GM19043 (cell line): ENCODE measurements at regions not wholly inside any gene's neighbourhood (a gene's known extent, or its start where the extent isn't known, plus 50 kb on each side); places are given as distances from the start of the nearest gene placed in this dataset.
"Not testable (repeated sequence)": the region's sequence is repeated elsewhere in the genome, so short reads cannot be mapped to it uniquely, and the experiment has no call there.

Experiments
- ATAC-seq: cut with Tn5 transposase; IDR thresholded peaks from one replicate; pipeline ENCODE4 v1.9.1; 2021; ENCODE audit warnings: low read depth; ENCODE audit not compliant: unreplicated experiment

GRCh38 chr9:80797831-80798688, 891.3 kb downstream of the TLE1 start:
- ATAC-seq, result no peak

- no peak for ATAC-seq
These were observed 892.1 kb downstream of the TLE1 start for GRCh38 chr9:80797101-80797829.

- no peak for ATAC-seq
These were observed 892.7 kb downstream of the TLE1 start for GRCh38 chr9:80796632-80797031.

GRCh38 chr9:80794197-80794596, 895.1 kb downstream of the TLE1 start:
- ATAC-seq, result no peak

GRCh38 chr9:80793706-80794105, 895.6 kb downstream of the TLE1 start:
- ATAC-seq, result no peak

- no peak for ATAC-seq
These were observed 896.6 kb downstream of the TLE1 start for GRCh38 chr9:80792726-80793125.

- no peak for ATAC-seq
These were observed 897.5 kb downstream of the TLE1 start for GRCh38 chr9:80791836-80792235.

GRCh38 chr9:80790764-80791163, 898.6 kb downstream of the TLE1 start:
- no peak for ATAC-seq

GRCh38 chr9:80789831-80790230, 899.5 kb downstream of the TLE1 start:
- ATAC-seq, result no peak

- no peak for ATAC-seq
These were observed 901.7 kb downstream of the TLE1 start for GRCh38 chr9:80787636-80788035.

- no peak for ATAC-seq
These were observed 904.7 kb downstream of the TLE1 start for GRCh38 chr9:80784647-80785046.

GRCh38 chr9:80775971-80776370, 913.4 kb downstream of the TLE1 start:
- no peak for ATAC-seq

GRCh38 chr9:80775530-80775929, 913.8 kb downstream of the TLE1 start:
- ATAC-seq, result no peak

GRCh38 chr9:80771555-80772347, 917.6 kb downstream of the TLE1 start:
- ATAC-seq, result no peak

- ATAC-seq, result no peak
These were observed 925.8 kb downstream of the TLE1 start for GRCh38 chr9:80763536-80763935.

- no peak for ATAC-seq
These were observed 933.8 kb downstream of the TLE1 start for GRCh38 chr9:80755586-80755985.

- ATAC-seq, result not testable (repeated sequence)
These were observed 942.3 kb downstream of the TLE1 start for GRCh38 chr9:80747056-80747455.

GRCh38 chr9:80732506-80732905, 956.8 kb downstream of the TLE1 start:
- ATAC-seq, result no peak

GRCh38 chr9:80720579-80720978, 968.8 kb downstream of the TLE1 start:
- ATAC-seq, result no peak

GRCh38 chr9:80707120-80707519, 982.2 kb downstream of the TLE1 start:
- no peak for ATAC-seq

GRCh38 chr9:80701061-80701460, 988.3 kb downstream of the TLE1 start:
- no peak for ATAC-seq
